ENCODE measurements at regions not wholly inside any gene's neighbourhood (a gene's known extent, or its start where the extent isn't known, plus 50 kb on each side); places are given as distances from the start of the nearest gene placed in this dataset.
A peak's percentile ranks its signal among the peaks of the same experiment; 100 is the strongest.

DNA sequence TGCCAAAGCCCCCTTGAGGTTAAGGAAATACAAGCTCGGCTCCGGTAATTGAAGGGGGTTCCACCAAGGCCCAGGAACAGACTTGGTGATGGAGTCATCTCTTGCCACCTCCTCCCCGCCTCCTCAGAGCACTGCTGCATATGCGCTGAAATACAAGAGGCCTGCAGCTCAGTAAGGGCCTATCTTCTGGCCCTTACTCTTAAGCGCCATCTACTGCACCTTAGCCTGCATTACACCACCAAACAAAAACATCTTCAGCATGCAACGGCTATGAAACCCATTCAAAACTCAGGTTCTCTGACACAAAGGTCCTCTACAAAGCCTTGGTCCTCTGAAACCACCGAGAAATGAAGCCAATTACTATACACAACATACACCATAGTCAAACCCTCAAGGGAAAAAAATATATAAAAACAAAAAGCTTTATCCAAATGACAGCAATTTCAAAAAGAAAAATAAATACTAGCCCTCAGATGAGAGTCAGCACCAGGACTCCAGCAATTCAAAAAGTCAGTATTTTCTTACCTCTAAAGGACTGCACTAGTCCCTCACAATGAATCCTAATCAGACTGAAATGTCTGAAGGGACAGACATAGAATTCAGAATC lies 176.8 kb upstream of the TBX20 start:
- H3K9me3 ChIP-seq (ENCODE audit: control insufficient read depth in 2 of 2, low read length in 2 of 2) = no peaks in the 10 kb centered on the region

DNA sequence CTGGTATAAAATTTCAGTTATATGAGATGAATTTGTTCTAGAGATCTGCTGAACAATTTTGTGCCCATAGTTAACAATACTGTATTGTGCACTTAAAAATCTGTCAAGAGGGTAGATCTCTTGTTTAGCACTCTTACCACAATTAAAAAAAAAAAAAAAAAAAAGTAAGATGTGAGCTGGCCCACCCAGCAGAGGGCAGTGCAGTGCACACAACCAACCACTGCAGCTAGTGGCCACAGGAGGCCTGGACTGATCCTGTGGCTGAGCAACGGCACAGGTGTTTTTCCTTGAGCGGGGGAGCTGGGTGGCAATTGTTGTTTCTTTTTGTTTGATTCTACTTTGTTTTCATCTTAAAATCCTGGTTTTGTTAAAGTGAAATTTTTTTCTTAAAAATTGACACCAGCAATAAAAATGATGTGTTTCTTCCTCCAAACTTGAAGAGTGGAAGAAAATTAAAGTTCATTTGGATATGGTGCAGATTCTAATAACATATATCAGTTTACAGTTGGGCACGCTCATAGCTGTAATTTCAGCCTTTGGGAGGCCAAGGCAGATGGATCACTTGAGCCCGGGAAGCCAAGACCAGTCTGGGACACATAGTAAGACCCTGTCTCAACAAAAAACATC lies 171.1 kb upstream of the TBX20 start:
- Histone ChIP-seq H3K4me1 (ENCODE audit: control insufficient read depth, insufficient read depth, low read length, poor library complexity, severe bottlenecking) (no peaks in the 10 kb centered on the region), H3K27ac (ENCODE audit: insufficient read depth, low read length, poor library complexity, severe bottlenecking) (no peak overlapping the region), H3K27me3 (ENCODE audit: control insufficient read depth, insufficient read depth, low read length) (peaks cover 9% of the 10 kb centered on the region), H3K36me3 (ENCODE audit: control insufficient read depth, insufficient read depth, low read length) (no peaks in the 10 kb centered on the region), H3K9me3 (ENCODE audit: control insufficient read depth in 2 of 2, low read length in 2 of 2) (no peaks in the 10 kb centered on the region), H3K4me3 (ENCODE audit: low read depth, low read length) (no peak overlapping the region)
- ATAC-seq (ENCODE audit: low read depth in 2 of 2) = peak; percentile 59 to 62
- Mint-ChIP-seq H3K27ac (no peak overlapping the region), H3K9me3 (peaks cover 0 to 2% (median 0%) of the 10 kb centered on the region in 7 donors), H3K36me3 (no peaks in the 10 kb centered on the region), H3K27me3 (peaks cover 44% of the 10 kb centered on the region), H3K4me1 (peaks cover 0 to 4% (median 0%) of the 10 kb centered on the region in 4 donors), H3K4me3 (no peak overlapping the region)
- peak; percentile 23 to 66 (median 45) for DNase-seq

More for the DNA sequence above, 176.8 kb upstream of the TBX20 start:
- Histone ChIP-seq H3K27ac (ENCODE audit: insufficient read depth, low read length, poor library complexity, severe bottlenecking) (no peak overlapping the region), H3K4me1 (ENCODE audit: control insufficient read depth, insufficient read depth, low read length, poor library complexity, severe bottlenecking) (no peaks in the 10 kb centered on the region), H3K36me3 (ENCODE audit: control insufficient read depth, insufficient read depth, low read length) (no peaks in the 10 kb centered on the region), H3K27me3 (ENCODE audit: control insufficient read depth, insufficient read depth, low read length) (peaks cover 10% of the 10 kb centered on the region), H3K4me3 (ENCODE audit: low read depth, low read length) (no peak overlapping the region)
- ATAC-seq (ENCODE audit: low read depth in 2 of 2) (no peak), DNase-seq (peak in 1 of 3 donors; percentile 28)
- peaks cover 11% of the 10 kb centered on the region for H3K27me3 Mint-ChIP-seq
- no peak overlapping the region for H3K27ac Mint-ChIP-seq
- peaks cover 0 to 6% (median 2%) of the 10 kb centered on the region in 7 donors for H3K9me3 Mint-ChIP-seq
- no peaks in the 10 kb centered on the region for H3K4me1 Mint-ChIP-seq
- no peak overlapping the region for H3K4me3 Mint-ChIP-seq
- H3K36me3 Mint-ChIP-seq = no peaks in the 10 kb centered on the region

- H3K9me3 ChIP-seq (ENCODE audit: control insufficient read depth in 2 of 2, low read length in 2 of 2) = no peaks in the 10 kb centered on the region
- ATAC-seq (ENCODE audit: low read depth in 2 of 2) (no peak), DNase-seq (no peak)
- H3K36me3 Mint-ChIP-seq = no peaks in the 10 kb centered on the region
- H3K27me3 Mint-ChIP-seq = peaks cover 44% of the 10 kb centered on the region
- H3K4me3 ChIP-seq (ENCODE audit: low read depth, low read length) = no peak overlapping the region
- H3K4me3 Mint-ChIP-seq = no peak overlapping the region
- no peak overlapping the region for H3K27ac Mint-ChIP-seq
- no peaks in the 10 kb centered on the region for H3K36me3 ChIP-seq (ENCODE audit: control insufficient read depth, insufficient read depth, low read length)
- peaks cover 0 to 4% (median 0%) of the 10 kb centered on the region in 4 donors for H3K4me1 Mint-ChIP-seq
- H3K27me3 ChIP-seq (ENCODE audit: control insufficient read depth, insufficient read depth, low read length) = peaks cover 9% of the 10 kb centered on the region
- H3K4me1 ChIP-seq (ENCODE audit: control insufficient read depth, insufficient read depth, low read length, poor library complexity, severe bottlenecking) = no peaks in the 10 kb centered on the region
- H3K27ac ChIP-seq (ENCODE audit: insufficient read depth, low read length, poor library complexity, severe bottlenecking) = no peak overlapping the region
- H3K9me3 Mint-ChIP-seq = peaks cover 0 to 2% (median 0%) of the 10 kb centered on the region in 7 donors
Observed at GRCh38 chr7:35424440-35424839, 170.5 kb upstream of the TBX20 start.

DNA sequence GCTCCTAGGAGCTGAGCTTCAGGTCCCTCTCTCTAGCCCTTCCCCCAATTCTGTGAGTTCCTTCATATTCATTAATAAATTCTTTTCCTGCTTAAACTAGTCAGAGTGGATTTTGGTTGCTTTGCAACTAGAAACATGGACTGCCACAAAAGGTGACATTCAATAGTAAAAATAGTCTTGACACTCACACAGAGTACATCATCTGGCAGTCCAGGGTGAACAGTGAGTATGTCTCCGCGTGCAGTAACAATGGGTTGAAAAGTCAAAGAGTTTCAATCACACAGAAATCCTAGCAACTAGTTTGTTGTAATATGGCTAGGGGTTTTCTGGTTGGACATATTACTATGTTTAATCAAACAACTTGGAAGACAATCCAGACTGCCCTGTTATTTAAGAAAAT lies 168.8 kb upstream of the TBX20 start:
- no peak overlapping the region for H3K27ac ChIP-seq (ENCODE audit: insufficient read depth, low read length, poor library complexity, severe bottlenecking)
- H3K27me3 ChIP-seq (ENCODE audit: control insufficient read depth, insufficient read depth, low read length) = peaks cover 9% of the 10 kb centered on the region
- Mint-ChIP-seq H3K4me3 (no peak overlapping the region), H3K27me3 (peaks cover 39% of the 10 kb centered on the region), H3K36me3 (no peaks in the 10 kb centered on the region), H3K9me3 (peaks cover 0 to 2% (median 0%) of the 10 kb centered on the region in 7 donors), H3K4me1 (peaks cover 0 to 4% (median 0%) of the 10 kb centered on the region in 4 donors), H3K27ac (no peak overlapping the region)
- H3K4me3 ChIP-seq (ENCODE audit: low read depth, low read length) = no peak overlapping the region
- H3K4me1 ChIP-seq (ENCODE audit: control insufficient read depth, insufficient read depth, low read length, poor library complexity, severe bottlenecking) = no peaks in the 10 kb centered on the region
- no peaks in the 10 kb centered on the region for H3K9me3 ChIP-seq (ENCODE audit: control insufficient read depth in 2 of 2, low read length in 2 of 2)
- DNase-seq = no peak
- H3K36me3 ChIP-seq (ENCODE audit: control insufficient read depth, insufficient read depth, low read length) = no peaks in the 10 kb centered on the region
- ATAC-seq (ENCODE audit: low read depth in 2 of 2) = no peak

DNA sequence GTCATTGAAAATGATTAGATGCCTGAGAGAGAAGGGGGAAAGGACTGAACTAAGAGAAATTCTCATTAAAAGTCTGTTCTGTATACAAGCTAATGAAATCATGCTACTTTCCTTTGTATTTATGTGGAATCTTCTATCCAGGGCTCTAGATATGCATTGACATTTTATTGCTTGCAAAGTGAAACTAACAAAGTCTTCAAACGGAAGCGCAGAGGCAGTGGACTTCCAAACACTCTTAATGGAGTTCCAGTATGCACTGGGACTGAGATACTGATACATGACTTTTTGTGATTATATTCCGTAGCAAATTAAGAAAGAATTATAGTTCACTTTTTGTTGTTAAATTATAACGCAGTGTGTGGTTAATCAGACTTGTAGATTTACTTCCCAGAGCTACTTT lies 166.8 kb upstream of the TBX20 start:
- no peaks in the 10 kb centered on the region for H3K36me3 ChIP-seq (ENCODE audit: control insufficient read depth, insufficient read depth, low read length)
- H3K27me3 ChIP-seq (ENCODE audit: control insufficient read depth, insufficient read depth, low read length) = peaks cover 5% of the 10 kb centered on the region
- Mint-ChIP-seq H3K9me3 (peaks cover 0 to 1% (median 0%) of the 10 kb centered on the region in 7 donors), H3K4me1 (peaks cover 0 to 4% (median 0%) of the 10 kb centered on the region in 4 donors), H3K4me3 (no peak overlapping the region), H3K27me3 (peaks cover 33% of the 10 kb centered on the region), H3K27ac (no peak overlapping the region), H3K36me3 (no peaks in the 10 kb centered on the region)
- H3K27ac ChIP-seq (ENCODE audit: insufficient read depth, low read length, poor library complexity, severe bottlenecking) = no peak overlapping the region
- DNase-seq (no peak), ATAC-seq (ENCODE audit: low read depth in 2 of 2) (no peak)
- no peaks in the 10 kb centered on the region for H3K9me3 ChIP-seq (ENCODE audit: control insufficient read depth in 2 of 2, low read length in 2 of 2)
- no peaks in the 10 kb centered on the region for H3K4me1 ChIP-seq (ENCODE audit: control insufficient read depth, insufficient read depth, low read length, poor library complexity, severe bottlenecking)
- no peak overlapping the region for H3K4me3 ChIP-seq (ENCODE audit: low read depth, low read length)

- no peak overlapping the region for H3K27ac ChIP-seq (ENCODE audit: insufficient read depth, low read length, poor library complexity, severe bottlenecking)
- H3K36me3 ChIP-seq (ENCODE audit: control insufficient read depth, insufficient read depth, low read length) = no peaks in the 10 kb centered on the region
- no peak overlapping the region for H3K4me3 Mint-ChIP-seq
- peaks cover 7% of the 10 kb centered on the region for H3K27me3 ChIP-seq (ENCODE audit: control insufficient read depth, insufficient read depth, low read length)
- DNase-seq (no peak), ATAC-seq (ENCODE audit: low read depth in 2 of 2) (no peak)
- H3K27ac Mint-ChIP-seq = no peak overlapping the region
- H3K4me3 ChIP-seq (ENCODE audit: low read depth, low read length) = no peak overlapping the region
- H3K27me3 Mint-ChIP-seq = peaks cover 20% of the 10 kb centered on the region
- H3K9me3 Mint-ChIP-seq = peaks cover 0 to 1% (median 0%) of the 10 kb centered on the region in 7 donors
- no peaks in the 10 kb centered on the region for H3K9me3 ChIP-seq (ENCODE audit: control insufficient read depth in 2 of 2, low read length in 2 of 2)
- peaks cover 0 to 4% (median 0%) of the 10 kb centered on the region in 4 donors for H3K4me1 Mint-ChIP-seq
- no peaks in the 10 kb centered on the region for H3K36me3 Mint-ChIP-seq
- no peaks in the 10 kb centered on the region for H3K4me1 ChIP-seq (ENCODE audit: control insufficient read depth, insufficient read depth, low read length, poor library complexity, severe bottlenecking)
Observed at GRCh38 chr7:35419391-35419755, 165.5 kb upstream of the TBX20 start.

DNA sequence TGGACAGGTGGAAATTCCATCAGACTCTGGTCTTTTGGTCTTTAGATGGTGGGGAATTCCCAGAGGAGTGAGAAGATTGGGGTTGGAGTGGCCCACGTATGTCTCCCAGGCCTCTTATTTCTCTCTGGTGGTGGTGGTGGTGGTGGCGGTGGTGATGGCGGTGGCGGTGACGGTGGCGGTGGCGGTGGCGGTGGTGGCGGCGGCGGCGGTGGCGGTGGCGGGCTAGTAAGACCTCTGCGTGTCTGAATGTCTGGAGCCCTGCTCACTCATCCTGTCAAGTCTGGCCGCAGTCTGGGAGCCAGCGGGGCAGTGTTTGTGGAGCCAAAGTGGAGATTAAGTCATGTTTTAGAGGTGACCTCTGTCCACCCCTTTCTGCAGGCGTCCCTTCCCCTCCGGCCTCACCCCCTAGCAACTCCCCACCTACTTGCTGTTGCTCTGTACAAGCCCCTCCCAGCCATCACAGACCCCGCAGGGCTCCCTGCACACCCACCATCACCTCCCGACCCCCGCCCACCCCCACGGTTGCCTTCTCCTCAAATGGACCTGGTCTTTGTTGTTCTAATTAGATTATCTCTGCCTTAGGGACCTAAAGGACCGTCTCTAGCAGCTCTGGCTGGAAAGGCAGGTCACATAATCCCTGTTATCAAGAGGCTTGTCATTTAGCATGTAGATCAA lies 165.0 kb upstream of the TBX20 start:
- Mint-ChIP-seq H3K27ac (no peak overlapping the region), H3K4me1 (peaks cover 0 to 4% (median 0%) of the 10 kb centered on the region in 4 donors), H3K36me3 (no peaks in the 10 kb centered on the region), H3K27me3 (peaks cover 16% of the 10 kb centered on the region), H3K9me3 (peaks cover 0 to 1% (median 0%) of the 10 kb centered on the region in 7 donors), H3K4me3 (no peak overlapping the region)
- H3K27me3 ChIP-seq (ENCODE audit: control insufficient read depth, insufficient read depth, low read length) = peaks cover 11% of the 10 kb centered on the region
- no peaks in the 10 kb centered on the region for H3K4me1 ChIP-seq (ENCODE audit: control insufficient read depth, insufficient read depth, low read length, poor library complexity, severe bottlenecking)
- ATAC-seq (ENCODE audit: low read depth in 2 of 2) (no peak), DNase-seq (no peak)
- no peaks in the 10 kb centered on the region for H3K9me3 ChIP-seq (ENCODE audit: control insufficient read depth in 2 of 2, low read length in 2 of 2)
- no peak overlapping the region for H3K27ac ChIP-seq (ENCODE audit: insufficient read depth, low read length, poor library complexity, severe bottlenecking)
- no peaks in the 10 kb centered on the region for H3K36me3 ChIP-seq (ENCODE audit: control insufficient read depth, insufficient read depth, low read length)
- no peak overlapping the region for H3K4me3 ChIP-seq (ENCODE audit: low read depth, low read length)
